ENCODE measurements at regions not wholly inside any gene's neighbourhood (a gene's known extent, or its start where the extent isn't known, plus 50 kb on each side); places are given as distances from the start of the nearest gene placed in this dataset.
"Not testable (repeated sequence)": the region's sequence is repeated elsewhere in the genome, so short reads cannot be mapped to it uniquely, and the experiment has no call there.

DNA sequence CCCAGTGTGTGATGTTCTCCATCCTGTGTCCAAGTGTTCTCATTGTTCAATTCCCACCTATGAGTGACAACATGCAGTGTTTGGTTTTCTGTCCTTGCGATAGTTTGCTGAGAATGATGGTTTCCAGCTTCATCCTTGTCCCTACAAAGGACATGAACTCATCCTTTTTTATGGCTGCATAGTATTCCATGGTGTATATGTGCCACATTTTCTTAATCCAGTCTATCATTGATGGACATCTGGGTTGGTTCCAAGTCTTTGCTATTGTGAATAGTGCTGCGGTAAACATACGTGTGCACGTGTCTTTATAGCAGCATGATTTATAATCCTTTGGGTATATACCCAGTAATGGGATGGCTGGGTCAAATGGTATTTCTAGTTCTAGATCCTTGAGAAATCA lies 134.3 kb downstream of the CCDC71L start:
- not testable (repeated sequence) for H3K27me3 ChIP-seq (ENCODE audit: control insufficient read depth, insufficient read depth, low read length); H3K27ac ChIP-seq (ENCODE audit: low read length); H3K36me3 ChIP-seq (ENCODE audit: control insufficient read depth, insufficient read depth, low read length); H3K4me1 ChIP-seq (ENCODE audit: control insufficient read depth, insufficient read depth, low read length); DNase-seq; H3K4me3 ChIP-seq (ENCODE audit: low read length); H3K9me3 ChIP-seq (replicated peaks; ENCODE audit: control insufficient read depth, low read depth, low read length)
- WGBS (ENCODE audit: insufficient coverage): no CpG with 5 or more reads among the region's 4 CpGs

DNA sequence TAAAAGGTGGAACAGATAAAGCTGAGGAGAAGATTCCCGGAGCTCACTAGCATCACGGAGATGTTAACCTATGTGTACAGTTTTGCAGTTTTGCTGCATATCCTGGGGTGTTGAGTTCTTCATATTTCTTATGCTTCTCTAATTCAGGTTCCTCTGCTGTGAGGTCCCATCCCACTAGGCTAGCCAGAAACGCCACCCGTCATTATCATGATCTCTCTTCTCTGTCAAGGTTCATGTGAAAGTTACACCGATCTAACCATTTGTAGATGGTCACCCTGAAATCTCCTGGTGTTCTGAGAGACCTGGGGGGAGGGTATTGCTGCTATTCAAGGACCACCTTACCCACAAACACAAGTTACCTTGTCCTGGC lies 136.3 kb downstream of the CCDC71L start:
- Histone ChIP-seq H3K4me3 (ENCODE audit: low read length) (no peak overlapping the region), H3K36me3 (ENCODE audit: control insufficient read depth, insufficient read depth, low read length) (no peaks in the 10 kb centered on the region), H3K27ac (ENCODE audit: low read length) (no peak overlapping the region), H3K4me1 (ENCODE audit: control insufficient read depth, insufficient read depth, low read length) (no peaks in the 10 kb centered on the region), H3K9me3 (replicated peaks; ENCODE audit: control insufficient read depth, low read depth, low read length) (no peaks in the 10 kb centered on the region), H3K27me3 (ENCODE audit: control insufficient read depth, insufficient read depth, low read length) (no peaks in the 10 kb centered on the region)
- WGBS (ENCODE audit: insufficient coverage): no CpG with 5 or more reads among the region's 5 CpGs
- DNase-seq: no peak

- WGBS (ENCODE audit: insufficient coverage): 64% methylated on average over 5 of the region's 8 CpGs
- no peaks in the 10 kb centered on the region for H3K36me3 ChIP-seq (ENCODE audit: control insufficient read depth, insufficient read depth, low read length)
These were observed 137.5 kb downstream of the CCDC71L start for GRCh38 chr7:106523482-106523881.

GRCh38 chr7:106522696-106523095 lies 138.3 kb downstream of the CCDC71L start:
- H3K4me3 ChIP-seq (ENCODE audit: low read length): no peak overlapping the region
- H3K9me3 ChIP-seq (replicated peaks; ENCODE audit: control insufficient read depth, low read depth, low read length): no peaks in the 10 kb centered on the region
- no peaks in the 10 kb centered on the region for H3K36me3 ChIP-seq (ENCODE audit: control insufficient read depth, insufficient read depth, low read length)
- WGBS (ENCODE audit: insufficient coverage): 71% methylated on average over 1 of the region's 5 CpGs
- no peak overlapping the region for H3K27ac ChIP-seq (ENCODE audit: low read length)
- H3K27me3 ChIP-seq (ENCODE audit: control insufficient read depth, insufficient read depth, low read length): no peaks in the 10 kb centered on the region
- no peak for DNase-seq
- no peaks in the 10 kb centered on the region for H3K4me1 ChIP-seq (ENCODE audit: control insufficient read depth, insufficient read depth, low read length)

More at GRCh38 chr7:106523482-106523881, 137.5 kb downstream of the CCDC71L start:
- Histone ChIP-seq H3K27ac (ENCODE audit: low read length) (no peak overlapping the region), H3K4me1 (ENCODE audit: control insufficient read depth, insufficient read depth, low read length) (no peaks in the 10 kb centered on the region), H3K4me3 (ENCODE audit: low read length) (no peak overlapping the region), H3K27me3 (ENCODE audit: control insufficient read depth, insufficient read depth, low read length) (no peaks in the 10 kb centered on the region), H3K9me3 (replicated peaks; ENCODE audit: control insufficient read depth, low read depth, low read length) (no peaks in the 10 kb centered on the region)
- DNase-seq: no peak

DNA sequence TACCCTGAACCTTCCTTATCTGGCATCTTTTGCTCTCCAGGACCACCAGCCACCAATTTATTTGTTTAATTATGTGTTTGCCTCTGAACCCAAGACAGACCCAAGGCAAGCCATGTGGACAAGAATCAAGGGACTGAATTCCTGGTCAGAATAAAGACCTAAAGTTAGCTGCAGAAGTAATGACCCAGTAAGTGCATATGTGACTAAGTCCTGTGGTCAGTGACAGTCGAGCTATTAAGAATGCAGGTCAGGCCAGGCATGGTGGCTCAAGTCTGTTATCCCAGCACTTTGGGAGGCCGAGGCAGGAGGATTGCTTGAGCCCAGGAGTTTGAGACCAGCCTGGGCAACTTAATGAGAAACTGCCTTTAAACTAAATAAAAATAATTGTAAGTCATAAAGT lies 139.4 kb downstream of the CCDC71L start:
- H3K36me3 ChIP-seq (ENCODE audit: control insufficient read depth, insufficient read depth, low read length): no peaks in the 10 kb centered on the region
- no peak for DNase-seq
- no peak overlapping the region for H3K4me3 ChIP-seq (ENCODE audit: low read length)
- H3K4me1 ChIP-seq (ENCODE audit: control insufficient read depth, insufficient read depth, low read length): no peaks in the 10 kb centered on the region
- no peak overlapping the region for H3K27ac ChIP-seq (ENCODE audit: low read length)
- H3K9me3 ChIP-seq (replicated peaks; ENCODE audit: control insufficient read depth, low read depth, low read length): no peaks in the 10 kb centered on the region
- 89% methylated on average over 1 of the region's 2 CpGs for WGBS (ENCODE audit: insufficient coverage)
- H3K27me3 ChIP-seq (ENCODE audit: control insufficient read depth, insufficient read depth, low read length): no peaks in the 10 kb centered on the region

DNA sequence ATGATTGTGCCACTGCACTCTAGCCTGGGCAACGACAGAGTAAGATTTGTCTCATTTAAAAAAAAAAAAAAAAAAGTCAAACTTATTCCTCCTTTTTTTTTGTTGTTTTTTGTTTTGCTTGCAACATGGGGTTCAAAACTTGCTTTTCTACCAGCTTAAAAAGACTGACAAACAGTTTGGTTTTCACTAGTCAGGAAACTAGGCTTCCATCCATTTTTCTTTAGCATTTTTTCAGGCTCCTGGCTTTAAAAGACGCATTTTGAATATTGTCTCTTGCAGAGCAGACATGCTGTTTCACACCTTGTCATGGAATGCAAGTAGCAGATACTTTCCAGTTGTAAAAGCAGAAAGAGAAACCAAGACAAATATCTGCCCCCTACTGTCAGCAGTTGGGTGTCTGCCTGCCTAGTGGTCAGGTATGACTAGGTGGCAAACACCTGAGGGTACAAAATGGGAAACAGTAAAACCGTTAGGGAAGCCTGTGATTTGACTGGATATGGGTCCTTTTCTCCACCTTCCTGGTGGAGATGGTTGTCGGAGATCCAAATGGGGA lies 139.9 kb downstream of the CCDC71L start:
- no CpG with 5 or more reads among the region's 4 CpGs for WGBS (ENCODE audit: insufficient coverage)
- H3K36me3 ChIP-seq (ENCODE audit: control insufficient read depth, insufficient read depth, low read length): no peaks in the 10 kb centered on the region
- no peak for DNase-seq
- H3K27me3 ChIP-seq (ENCODE audit: control insufficient read depth, insufficient read depth, low read length): no peaks in the 10 kb centered on the region
- no peaks in the 10 kb centered on the region for H3K4me1 ChIP-seq (ENCODE audit: control insufficient read depth, insufficient read depth, low read length)
- H3K4me3 ChIP-seq (ENCODE audit: low read length): no peak overlapping the region
- no peaks in the 10 kb centered on the region for H3K9me3 ChIP-seq (replicated peaks; ENCODE audit: control insufficient read depth, low read depth, low read length)
- no peak overlapping the region for H3K27ac ChIP-seq (ENCODE audit: low read length)

- H3K4me3 ChIP-seq (ENCODE audit: low read length): no peak overlapping the region
- no peaks in the 10 kb centered on the region for H3K36me3 ChIP-seq (ENCODE audit: control insufficient read depth, insufficient read depth, low read length)
- H3K4me1 ChIP-seq (ENCODE audit: control insufficient read depth, insufficient read depth, low read length): no peaks in the 10 kb centered on the region
- no peak for DNase-seq
- no peaks in the 10 kb centered on the region for H3K27me3 ChIP-seq (ENCODE audit: control insufficient read depth, insufficient read depth, low read length)
- H3K9me3 ChIP-seq (replicated peaks; ENCODE audit: control insufficient read depth, low read depth, low read length): no peaks in the 10 kb centered on the region
- WGBS (ENCODE audit: insufficient coverage): 80% methylated on average over 6 of the region's 6 CpGs
- H3K27ac ChIP-seq (ENCODE audit: low read length): no peak overlapping the region
These were observed 142.0 kb downstream of the CCDC71L start for GRCh38 chr7:106518967-106519366.

DNA sequence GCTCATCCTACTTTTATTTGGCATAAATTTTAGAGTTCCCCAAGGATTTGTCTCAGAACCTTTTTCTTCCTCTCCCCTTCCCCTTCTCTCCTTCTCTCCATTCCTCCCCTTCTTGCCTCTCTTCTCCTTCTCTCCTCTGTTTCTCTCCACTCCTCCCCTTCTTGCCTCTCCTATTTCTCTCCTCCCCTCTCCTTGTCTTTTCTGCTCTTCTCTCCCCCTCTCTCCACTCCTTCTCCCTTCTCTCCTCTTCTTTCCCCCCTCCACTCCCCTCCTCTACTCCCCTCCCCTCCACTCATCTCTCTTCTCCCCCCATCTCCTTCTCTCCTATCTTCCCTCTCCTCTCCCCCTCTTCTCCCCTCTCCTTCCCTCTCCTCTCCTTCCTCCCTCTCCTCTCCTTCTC lies 142.7 kb downstream of the CCDC71L start:
- no peaks in the 10 kb centered on the region for H3K9me3 ChIP-seq (replicated peaks; ENCODE audit: control insufficient read depth, low read depth, low read length)
- H3K36me3 ChIP-seq (ENCODE audit: control insufficient read depth, insufficient read depth, low read length): no peaks in the 10 kb centered on the region
- no peaks in the 10 kb centered on the region for H3K4me1 ChIP-seq (ENCODE audit: control insufficient read depth, insufficient read depth, low read length)
- H3K27me3 ChIP-seq (ENCODE audit: control insufficient read depth, insufficient read depth, low read length): no peaks in the 10 kb centered on the region
- H3K4me3 ChIP-seq (ENCODE audit: low read length): no peak overlapping the region
- DNase-seq: no peak
- no peak overlapping the region for H3K27ac ChIP-seq (ENCODE audit: low read length)

DNA sequence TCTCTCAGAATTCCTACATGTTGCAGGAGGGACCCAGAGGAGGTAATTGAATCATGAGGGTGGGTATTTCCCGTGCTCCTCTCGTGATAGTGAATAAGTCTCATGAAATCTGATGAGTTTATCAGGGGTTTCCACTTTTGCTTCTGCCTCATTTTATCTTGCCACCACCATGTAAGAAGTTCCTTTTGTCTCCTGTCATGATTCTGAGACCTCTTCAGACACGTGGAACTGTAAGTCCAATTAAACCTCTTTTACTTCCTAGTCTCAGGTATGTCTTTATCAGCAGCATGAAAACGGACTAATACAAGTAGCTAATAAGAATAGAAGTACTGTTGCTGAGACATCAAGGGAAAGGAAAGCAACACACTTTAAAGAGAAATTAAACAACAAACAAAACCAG lies 143.4 kb downstream of the CCDC71L start:
- H3K4me3 ChIP-seq (ENCODE audit: low read length): no peak overlapping the region
- no peaks in the 10 kb centered on the region for H3K36me3 ChIP-seq (ENCODE audit: control insufficient read depth, insufficient read depth, low read length)
- H3K27me3 ChIP-seq (ENCODE audit: control insufficient read depth, insufficient read depth, low read length): no peaks in the 10 kb centered on the region
- H3K27ac ChIP-seq (ENCODE audit: low read length): no peak overlapping the region
- DNase-seq: no peak
- H3K4me1 ChIP-seq (ENCODE audit: control insufficient read depth, insufficient read depth, low read length): no peaks in the 10 kb centered on the region
- no peaks in the 10 kb centered on the region for H3K9me3 ChIP-seq (replicated peaks; ENCODE audit: control insufficient read depth, low read depth, low read length)
- no CpG with 5 or more reads among the region's 4 CpGs for WGBS (ENCODE audit: insufficient coverage)

GRCh38 chr7:106515321-106515720 lies 145.6 kb downstream of the CCDC71L start:
- no peaks in the 10 kb centered on the region for H3K9me3 ChIP-seq (replicated peaks; ENCODE audit: control insufficient read depth, low read depth, low read length)
- no peaks in the 10 kb centered on the region for H3K4me1 ChIP-seq (ENCODE audit: control insufficient read depth, insufficient read depth, low read length)
- H3K27ac ChIP-seq (ENCODE audit: low read length): no peak overlapping the region
- no CpG with 5 or more reads among the region's 3 CpGs for WGBS (ENCODE audit: insufficient coverage)
- DNase-seq: peak; percentile 7
- no peaks in the 10 kb centered on the region for H3K36me3 ChIP-seq (ENCODE audit: control insufficient read depth, insufficient read depth, low read length)
- no peaks in the 10 kb centered on the region for H3K27me3 ChIP-seq (ENCODE audit: control insufficient read depth, insufficient read depth, low read length)
- H3K4me3 ChIP-seq (ENCODE audit: low read length): no peak overlapping the region

DNA sequence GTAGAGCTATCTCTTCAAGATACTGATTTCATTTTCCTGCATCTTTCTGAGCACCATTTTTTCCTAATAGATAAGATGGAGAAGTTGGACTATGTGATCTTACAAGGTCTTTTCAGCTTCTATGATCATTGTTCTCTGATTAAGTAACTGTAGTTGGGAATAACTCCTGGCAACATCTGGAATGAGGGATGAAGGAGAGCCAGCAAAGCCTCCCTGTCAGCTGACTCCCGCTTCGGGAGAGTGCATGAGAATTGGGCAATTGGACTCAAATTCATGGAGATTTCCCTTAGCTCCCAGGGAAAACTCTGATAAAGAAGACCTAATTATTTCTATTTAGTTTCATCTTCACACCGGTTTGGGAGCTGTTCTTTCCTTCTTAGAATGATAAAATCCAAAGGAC lies 146.1 kb downstream of the CCDC71L start:
- Histone ChIP-seq H3K36me3 (ENCODE audit: control insufficient read depth, insufficient read depth, low read length) (no peaks in the 10 kb centered on the region), H3K4me1 (ENCODE audit: control insufficient read depth, insufficient read depth, low read length) (no peaks in the 10 kb centered on the region), H3K27me3 (ENCODE audit: control insufficient read depth, insufficient read depth, low read length) (no peaks in the 10 kb centered on the region), H3K4me3 (ENCODE audit: low read length) (no peak overlapping the region), H3K9me3 (replicated peaks; ENCODE audit: control insufficient read depth, low read depth, low read length) (no peaks in the 10 kb centered on the region), H3K27ac (ENCODE audit: low read length) (no peak overlapping the region)
- DNase-seq: peak; percentile 21
- WGBS (ENCODE audit: insufficient coverage): no CpG with 5 or more reads among the region's 3 CpGs

All from muscle of leg (tissue), 3 donors.